HG02759 (cell line): ENCODE measurements at regions not wholly inside any gene's neighbourhood (a gene's known extent, or its start where the extent isn't known, plus 50 kb on each side); places are given as distances from the start of the nearest gene placed in this dataset.
"Not testable (repeated sequence)": the region's sequence is repeated elsewhere in the genome, so short reads cannot be mapped to it uniquely, and the experiment has no call there.

ENCODE experiments used
- ATAC-seq: cut with Tn5 transposase; IDR thresholded peaks from one replicate; pipeline ENCODE4 v1.9.1; 2021; ENCODE audit warnings: mild to moderate bottlenecking, moderate library complexity; ENCODE audit not compliant: unreplicated experiment

DNA sequence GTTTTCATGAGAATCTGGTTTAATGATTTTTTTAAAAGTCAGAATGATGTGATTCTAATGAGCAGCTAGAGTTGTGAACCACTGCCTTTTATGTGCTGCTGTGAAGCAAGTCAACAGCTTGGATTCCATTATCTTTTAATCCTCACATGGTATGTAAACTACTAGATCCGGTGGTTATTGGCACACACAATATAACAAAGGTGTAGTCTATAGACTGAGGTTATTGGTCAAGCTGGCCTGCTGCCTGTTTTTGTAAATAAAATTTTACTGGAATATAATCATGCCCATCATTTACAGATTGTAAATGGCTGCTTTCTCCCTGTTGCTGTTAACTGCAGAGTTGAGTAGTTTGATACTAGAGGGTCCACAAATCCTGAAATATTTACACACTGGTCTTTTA lies 103.1 kb downstream of the OTOL1 start:
- ATAC-seq = no peak

DNA sequence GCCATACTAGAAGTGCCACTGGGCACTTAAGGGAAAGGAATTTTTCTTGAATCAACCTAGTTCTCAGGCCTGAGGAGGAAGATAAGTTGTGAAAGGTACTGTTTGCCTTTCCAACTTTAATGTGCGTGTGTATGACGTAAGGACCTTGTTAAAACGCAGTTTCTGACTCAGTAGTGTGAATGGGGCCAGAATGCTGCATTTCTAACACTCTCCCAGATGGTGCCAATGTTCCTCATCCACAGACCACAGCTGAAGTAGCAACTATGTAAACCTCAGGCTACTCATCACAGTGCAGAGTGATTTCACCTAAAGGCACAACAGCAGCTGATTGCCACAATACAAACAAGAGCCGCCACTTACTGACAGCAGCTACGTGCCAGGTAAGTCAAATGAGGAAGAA lies 103.6 kb downstream of the OTOL1 start:
- ATAC-seq = no peak

DNA sequence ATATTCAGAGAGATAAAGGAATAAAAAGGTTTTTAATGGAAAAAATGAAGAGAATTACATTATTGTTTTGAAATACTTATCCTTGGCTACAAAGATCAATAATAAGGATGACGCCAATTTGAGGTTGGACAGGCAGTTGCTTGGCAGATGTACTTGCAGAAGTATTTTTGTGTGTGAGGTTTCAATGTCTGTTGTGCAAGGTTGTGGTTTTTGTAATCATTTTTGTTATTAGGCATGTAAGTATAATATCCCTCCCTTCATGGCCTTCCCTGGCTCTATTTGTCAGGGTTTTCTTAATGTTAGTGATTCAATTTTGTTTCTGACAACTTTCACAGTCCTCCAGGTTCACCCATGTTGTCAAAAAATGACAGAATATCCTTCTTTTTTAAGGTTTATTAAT lies 105.9 kb downstream of the OTOL1 start:
- no peak for ATAC-seq

DNA sequence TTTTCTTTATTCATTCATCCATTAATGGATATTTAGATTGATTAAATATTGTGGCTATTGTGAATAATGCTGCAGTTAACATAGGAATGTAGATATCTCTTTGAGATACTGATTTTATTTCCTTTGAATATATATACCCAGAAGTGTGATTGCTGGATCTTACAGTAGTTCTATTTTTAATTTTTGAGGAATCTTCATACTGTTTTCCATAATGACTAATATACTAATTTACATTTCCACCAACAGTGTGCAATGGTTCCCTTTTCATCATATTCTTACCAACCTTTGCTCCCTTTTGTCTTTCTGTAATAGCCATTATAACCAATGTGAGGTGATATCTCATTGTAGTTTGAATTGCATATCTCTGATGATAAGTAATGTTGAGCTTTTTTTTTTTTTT lies 106.3 kb downstream of the OTOL1 start:
- ATAC-seq = no peak

DNA sequence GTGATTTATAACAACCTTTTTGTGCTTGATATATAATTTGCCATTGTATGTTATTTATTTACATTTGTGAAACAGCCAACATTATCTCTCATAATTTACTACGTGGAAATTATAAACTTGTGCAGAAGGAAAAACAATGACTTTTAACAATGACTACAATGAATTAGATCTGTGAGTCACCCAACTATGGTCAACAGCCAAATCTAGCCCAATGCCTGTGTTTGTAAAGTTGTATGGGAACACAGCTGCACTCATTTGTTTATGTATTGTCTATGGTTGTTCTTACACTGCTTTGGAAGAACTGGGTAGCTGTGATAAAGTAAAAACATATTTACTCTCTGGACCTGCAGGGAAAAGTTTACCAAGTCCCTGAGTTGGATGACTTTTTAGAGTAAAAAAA lies 110.4 kb downstream of the OTOL1 start:
- no peak for ATAC-seq

DNA sequence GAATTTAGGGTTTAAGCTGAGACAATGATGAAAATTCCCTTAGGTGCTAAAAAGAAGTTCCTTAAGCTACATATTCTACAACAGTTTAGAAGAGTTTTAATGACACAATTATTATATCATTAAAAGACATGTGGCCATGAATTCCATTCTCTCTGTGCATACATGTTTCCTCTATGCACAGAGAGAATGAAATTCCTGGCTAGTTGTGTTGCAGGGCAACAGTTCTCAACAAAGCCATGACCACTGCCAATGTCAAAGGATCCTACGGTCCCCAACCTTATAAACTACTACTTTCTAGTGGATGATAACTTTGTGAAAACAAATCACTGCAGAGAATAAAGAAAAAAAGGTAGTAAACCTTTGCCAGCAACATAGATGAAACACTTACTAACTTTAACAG lies 122.7 kb downstream of the OTOL1 start:
- ATAC-seq = no peak

DNA sequence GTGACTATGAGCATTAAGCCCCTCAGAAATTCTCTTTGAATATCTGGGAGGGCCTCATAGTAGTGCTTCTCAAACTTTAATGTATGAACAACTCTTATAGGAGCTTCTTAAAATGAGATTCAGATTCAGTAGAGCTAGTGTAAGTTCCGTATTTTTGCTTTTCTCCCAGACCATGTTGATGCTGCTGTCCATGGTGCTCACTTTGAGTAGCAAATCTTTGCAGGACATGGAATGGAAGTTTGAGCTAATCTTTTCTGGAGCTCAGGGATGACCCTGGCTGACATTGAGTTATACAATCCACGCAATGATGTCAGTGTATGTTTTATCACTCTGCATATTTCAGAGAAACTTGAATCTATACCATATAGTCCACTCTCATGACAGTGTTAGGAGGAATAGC lies 134.2 kb downstream of the OTOL1 start:
- no peak for ATAC-seq

DNA sequence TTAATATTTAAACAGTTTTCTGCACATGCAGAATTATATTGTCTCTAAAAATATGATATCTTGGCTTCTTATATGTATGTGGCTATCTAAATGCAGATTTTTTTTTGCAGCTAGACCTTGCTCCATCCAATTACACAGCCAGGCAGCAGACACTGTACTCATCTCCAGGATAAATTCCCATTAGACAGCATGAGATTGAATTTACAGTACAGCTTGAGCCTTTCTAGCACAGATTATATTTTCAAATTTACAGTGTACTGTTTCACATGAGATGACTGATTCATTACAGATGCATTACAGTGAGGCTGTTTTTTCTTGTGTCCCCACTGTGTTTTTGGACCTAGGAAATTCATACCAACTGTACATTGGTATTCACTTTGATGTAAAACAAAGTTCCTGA lies 134.9 kb downstream of the OTOL1 start:
- no peak for ATAC-seq

DNA sequence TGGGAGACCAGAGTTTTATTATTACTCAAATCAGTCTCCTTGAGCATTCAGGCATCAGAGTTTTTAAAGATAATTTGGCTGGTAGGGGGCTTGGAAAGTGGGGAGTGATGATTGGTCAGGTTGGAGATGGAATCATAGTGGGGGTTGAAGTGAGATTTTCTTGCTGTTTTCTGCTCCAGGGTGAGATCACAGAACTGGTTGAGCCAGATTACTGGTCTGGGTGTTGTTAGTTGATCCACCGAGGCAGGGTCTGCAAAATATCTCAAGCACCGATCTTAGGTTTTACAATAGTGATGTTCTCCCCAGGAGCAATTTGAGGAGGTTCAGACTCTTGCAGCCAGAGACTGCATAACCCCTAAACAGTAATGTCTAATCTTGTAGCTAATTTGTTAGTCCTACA lies 141.0 kb downstream of the OTOL1 start:
- no peak for ATAC-seq

DNA sequence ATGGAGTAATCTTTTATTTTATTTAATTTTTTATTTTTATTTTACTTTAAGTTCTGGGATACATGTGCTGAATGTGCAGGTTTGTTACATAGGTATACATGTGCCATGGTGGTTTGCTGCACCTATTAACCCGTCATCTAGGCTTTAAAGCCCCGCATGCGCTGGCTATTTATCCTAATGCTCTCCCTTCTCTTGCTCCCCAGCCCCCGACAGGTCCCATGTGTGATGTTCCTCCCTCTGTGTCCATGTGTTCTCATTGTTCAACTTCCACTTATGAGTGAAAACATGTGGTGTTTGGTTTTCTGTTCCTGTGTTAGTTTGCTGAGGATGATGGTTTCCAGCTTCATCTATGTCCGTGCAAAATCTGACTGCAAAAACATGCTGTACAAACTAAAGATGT lies 142.5 kb downstream of the OTOL1 start:
- not testable (repeated sequence) for ATAC-seq

DNA sequence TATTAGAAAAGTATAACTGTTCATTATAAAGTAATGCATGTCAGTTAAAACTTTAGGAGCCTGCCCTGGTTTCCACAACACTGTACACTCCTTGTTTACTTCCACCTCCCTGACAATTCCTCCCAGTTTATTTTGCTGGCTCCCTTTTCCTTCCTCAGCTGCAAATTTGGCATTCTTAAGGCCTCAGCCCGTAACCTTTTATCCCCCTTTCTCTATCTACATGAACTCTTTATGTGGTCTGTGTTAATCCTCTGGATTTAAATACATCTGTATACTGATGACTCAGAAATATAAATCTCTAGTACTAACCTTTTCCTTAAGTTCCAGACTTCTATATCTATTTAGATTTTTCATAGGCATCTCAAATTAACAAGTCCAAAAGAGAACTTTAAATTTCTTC lies 143.6 kb downstream of the OTOL1 start:
- no peak for ATAC-seq

DNA sequence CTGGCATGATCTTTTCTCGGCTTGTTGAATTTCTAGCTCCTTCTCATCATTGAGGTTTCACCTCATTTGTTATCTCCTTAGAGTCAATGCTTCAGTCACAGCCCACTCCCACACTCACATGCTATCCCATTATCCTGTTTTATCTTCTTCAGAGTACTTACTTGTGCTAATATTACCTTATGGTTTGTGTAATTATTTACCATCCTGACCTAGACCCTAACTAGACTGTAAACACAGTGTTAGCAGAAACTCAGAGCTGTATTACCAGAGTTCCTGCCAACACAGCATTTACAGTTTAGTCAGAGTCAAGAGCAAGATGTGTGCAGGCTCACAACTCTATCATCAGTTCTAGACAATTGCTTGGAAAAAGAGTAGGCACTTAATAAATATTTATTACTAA lies 144.7 kb downstream of the OTOL1 start:
- ATAC-seq = no peak

DNA sequence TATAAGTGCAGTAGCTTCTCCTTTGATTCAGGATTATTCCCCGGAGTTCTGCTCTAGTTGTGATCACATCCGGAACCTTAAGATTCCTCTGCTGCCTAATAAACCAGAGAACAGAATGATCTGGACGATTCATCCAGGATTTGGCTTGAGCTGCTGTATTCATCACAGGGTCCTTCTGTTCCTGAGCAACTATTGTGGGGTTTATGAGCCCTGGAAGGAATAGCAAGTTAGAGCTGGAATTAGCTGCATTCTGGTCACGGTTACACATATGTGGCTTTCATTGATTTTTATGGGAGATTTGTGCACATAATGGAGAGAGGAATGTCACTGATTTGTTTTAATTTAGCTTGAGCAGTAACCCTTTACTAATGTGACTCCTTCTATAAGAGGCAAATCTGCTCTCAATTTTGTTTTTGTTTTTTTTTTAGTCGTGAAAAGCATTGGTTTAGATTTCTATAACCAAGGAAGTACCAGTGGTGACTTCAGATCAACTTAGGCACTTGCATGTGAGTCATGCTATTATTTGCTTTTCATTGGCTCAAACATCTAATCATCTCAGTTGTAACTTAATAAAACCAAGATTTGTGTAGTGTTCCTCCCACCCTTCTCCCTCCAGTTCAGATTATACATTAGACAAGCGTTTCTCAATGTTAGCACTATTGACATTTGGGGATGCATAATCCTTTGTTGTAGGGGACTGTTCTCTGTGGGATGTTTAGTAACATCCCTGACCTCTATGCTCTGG lies 148.5 kb downstream of the OTOL1 start:
- ATAC-seq = no peak

DNA sequence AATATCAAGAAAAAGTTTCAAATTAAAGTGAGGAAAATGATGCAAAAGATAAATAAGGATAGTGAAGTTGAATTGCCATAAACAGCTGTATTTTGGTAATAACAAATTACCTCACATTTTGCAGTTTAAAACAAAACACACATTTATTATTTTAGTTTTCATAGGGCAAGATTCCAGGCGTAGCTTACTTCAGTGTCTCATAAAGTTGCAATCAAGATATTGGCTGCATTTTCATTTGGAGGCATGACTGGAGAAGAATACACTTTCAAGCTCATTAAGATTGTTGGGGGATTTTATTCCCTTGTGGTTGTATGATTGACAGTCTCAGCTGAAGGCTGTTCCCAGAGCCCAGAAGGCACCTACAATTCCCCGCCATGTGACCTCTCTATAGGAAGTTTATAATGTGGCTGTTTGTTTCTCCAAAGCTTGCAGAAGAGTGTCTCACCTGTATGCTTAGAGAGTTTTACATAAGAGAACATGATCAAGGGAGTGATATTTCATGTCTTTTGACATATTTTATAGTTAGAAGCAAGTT lies 151.4 kb downstream of the OTOL1 start:
- no peak for ATAC-seq

DNA sequence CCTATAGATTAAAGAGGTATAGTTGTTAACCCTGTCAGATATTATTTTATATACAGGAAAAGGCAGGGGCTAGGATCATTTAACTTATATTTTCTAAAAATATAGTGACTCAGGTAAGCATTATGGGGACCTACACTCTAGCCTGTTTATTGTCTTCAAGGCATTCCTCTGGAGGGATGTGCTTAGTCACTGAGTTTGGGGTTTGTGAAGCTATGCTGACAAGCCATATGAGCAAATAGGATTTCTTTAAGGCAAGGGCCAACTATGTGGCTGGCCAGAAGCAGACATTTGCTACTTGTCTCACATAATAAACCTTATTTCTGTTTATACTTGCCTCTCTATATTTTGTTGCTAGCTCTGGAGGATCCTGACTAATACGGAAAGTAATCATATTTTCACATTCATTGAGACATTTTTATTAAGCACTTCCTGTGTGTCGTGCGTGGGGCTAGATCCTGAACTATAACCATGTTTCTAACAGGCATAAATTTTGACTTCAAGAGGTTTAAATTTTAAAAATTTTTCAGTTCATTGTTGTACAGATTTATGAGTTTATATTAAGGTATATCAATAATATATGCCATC lies 153.4 kb downstream of the OTOL1 start:
- no peak for ATAC-seq

DNA sequence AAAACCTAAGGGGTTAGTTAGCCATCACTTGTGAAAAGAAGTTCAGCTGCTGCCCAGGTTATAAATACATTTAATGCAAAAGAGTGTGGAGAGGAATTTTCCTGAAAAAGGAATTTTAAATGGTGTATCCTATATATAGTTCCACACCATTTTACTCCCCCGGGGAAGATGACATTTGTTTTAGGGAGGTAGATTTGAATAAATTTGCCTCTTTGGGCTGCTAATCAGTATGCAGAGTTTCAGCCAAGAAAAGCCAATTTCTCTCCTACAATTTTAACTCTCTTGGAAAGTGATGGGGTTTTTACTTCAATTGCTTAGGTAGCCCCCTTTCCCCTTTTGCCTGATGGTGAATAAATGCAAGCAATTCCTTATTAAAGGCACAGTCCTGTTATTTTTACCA lies 161.2 kb downstream of the OTOL1 start:
- ATAC-seq = no peak

DNA sequence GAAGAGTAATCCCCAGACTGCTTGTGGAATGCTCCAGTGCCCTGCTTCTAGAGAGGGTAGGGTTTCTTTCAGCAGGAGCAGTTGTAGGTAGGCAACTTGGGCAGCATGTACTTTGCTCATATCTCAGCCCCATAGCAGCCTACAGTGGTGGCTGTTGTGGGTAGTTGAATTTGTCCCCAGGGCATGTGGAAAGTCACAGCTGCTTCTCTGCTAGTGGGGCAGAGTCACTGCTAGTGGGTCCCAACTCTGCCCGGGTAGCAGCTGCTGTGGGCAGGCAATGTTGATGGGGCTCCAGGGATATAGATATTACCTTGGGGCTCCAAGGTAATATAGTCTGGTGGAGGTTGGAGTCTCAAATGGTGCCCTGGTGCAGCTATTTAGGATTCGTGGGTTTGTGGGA lies 174.5 kb downstream of the OTOL1 start:
- no peak for ATAC-seq

DNA sequence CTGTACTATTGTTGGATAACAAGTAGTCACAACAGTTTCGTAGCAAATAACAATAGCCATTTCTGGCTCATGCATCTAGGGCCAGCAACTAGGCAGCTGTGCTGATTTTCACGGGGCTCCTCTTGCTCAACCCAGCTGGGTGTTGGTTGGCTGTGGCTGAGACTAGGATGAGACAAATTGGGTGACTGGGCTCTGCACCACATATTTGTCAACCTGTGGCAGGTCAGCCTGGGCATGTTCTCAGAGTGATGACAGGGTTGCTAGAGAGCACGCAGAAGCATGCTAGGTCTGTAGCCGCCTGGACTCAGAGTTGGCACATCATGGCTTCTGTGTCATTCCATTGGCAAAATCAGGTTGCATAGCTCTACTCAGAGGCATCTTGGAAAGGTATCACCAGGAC lies 175.9 kb downstream of the OTOL1 start:
- ATAC-seq = no peak

DNA sequence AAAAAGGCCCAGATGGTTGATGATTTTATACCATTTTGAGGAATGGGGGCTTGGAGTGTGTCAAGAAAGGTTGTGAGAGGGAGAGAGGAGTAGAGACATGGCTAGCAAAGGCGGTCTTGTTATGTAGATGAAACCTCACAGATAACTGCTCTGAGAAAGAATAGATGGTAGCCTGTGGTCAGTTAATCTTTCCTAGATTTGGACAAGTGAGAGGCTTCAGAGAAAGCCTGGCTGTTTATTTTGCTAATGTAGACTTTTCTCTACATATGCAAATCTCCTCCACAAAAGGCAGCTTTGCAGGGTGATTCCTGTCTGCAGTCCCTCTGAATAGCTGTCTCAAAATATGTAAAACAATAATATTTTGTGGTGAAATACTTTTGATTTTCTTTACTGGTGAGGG lies 177.3 kb downstream of the OTOL1 start:
- ATAC-seq = no peak

DNA sequence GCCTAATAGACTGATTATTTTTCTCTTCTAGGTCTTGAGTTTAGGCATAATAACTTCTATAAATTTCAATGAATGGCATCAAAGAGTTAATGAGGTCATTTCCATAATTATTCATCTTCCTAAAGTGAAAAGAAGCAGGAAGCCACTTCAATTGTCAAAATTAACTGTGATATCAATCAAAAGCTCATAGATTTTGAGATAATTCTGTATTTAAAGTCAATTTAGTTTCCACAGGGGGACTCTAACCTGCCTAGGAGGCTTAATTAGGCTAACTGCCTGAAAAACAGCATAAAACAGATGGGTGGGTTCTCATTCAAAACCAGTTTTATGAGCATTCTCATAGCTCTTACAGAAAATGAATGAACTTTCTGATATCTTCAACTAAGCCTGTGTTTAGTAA lies 177.8 kb downstream of the OTOL1 start:
- ATAC-seq = no peak

DNA sequence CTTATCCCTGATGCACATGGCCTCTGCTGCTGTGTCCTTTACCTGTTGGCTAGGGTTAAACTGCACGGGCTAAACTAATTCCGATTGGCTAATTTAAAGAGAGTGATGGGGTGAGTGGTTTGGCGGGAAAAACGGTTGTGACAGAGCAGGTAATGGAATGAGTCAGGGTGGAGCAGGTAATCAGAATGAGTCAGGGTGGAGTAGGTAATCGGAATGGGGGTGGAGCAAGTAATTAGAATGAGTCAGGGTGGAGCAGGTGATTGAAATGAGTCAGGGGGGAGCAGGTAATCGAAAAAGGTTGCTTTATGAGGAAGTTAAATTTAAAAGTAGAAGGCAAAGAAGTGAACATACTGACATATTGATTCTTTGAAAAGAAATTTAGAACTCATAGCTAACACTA lies 185.2 kb downstream of the OTOL1 start:
- ATAC-seq = not testable (repeated sequence)

DNA sequence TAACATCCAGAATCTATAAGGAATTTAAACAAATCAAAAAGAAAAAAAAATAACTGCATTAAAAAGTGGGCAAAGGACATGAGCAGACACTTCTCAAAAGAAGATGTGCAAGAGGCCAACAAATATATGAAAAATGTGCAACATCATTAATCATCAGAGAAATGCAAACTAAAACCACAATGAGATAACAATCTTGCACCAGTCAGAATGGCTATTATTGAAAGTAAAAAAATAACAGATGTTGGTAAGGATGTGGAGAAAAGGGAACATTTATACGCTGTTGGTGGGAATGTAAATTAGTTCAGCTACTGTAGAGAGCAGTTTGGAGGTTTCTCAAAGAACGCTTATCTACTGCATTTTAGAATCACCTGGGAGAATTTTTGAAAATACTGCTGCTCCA lies 186.1 kb downstream of the OTOL1 start:
- no peak for ATAC-seq
